Activated naive CD8-positive, alpha-beta T cell treated with anti-CD3 and anti-CD28 coated beads, Interleukin-2, amount 10 ng/mL, durations not matched to agents 7 days and 5 days (primary cell): ENCODE measurements at regions not wholly inside any gene's neighbourhood (a gene's known extent, or its start where the extent isn't known, plus 50 kb on each side); places are given as distances from the start of the nearest gene placed in this dataset.

ENCODE experiments used
- ATAC-seq: fragments of 150-1000 bp; cut with Tn5 transposase; one replicate; pipeline ENCODE4 v1.10.0; 2021; ENCODE audit warnings: low read depth, moderate library complexity
- POLR2A ChIA-PET: fragments of 350-600 bp; sonication (Branson Sonifier 250); formaldehyde crosslinking; loops from one replicate; lab custom pipeline; 2021; ENCODE audit warnings: antibody characterized with exemption; lab: Charles Lee
- DNase-seq: peaks from one replicate; pipeline ENCODE4 v3.0.0; 2021
- H3K27ac Mint-ChIP-seq: one replicate; pipeline ENCODE4 v1.8.0; 2022; ENCODE audit warnings: mild to moderate bottlenecking, mixed read lengths
- H3K27me3 Mint-ChIP-seq: one replicate; pipeline ENCODE4 v1.8.0; 2022; ENCODE audit warnings: mild to moderate bottlenecking, moderate library complexity, mixed read lengths
- H3K36me3 Mint-ChIP-seq: one replicate; pipeline ENCODE4 v1.8.0; 2021; ENCODE audit warnings: mild to moderate bottlenecking, mixed read lengths
- H3K4me1 Mint-ChIP-seq: one replicate; pipeline ENCODE4 v1.8.0; 2021; ENCODE audit warnings: mixed read lengths
- H3K4me3 Mint-ChIP-seq: one replicate; pipeline ENCODE4 v1.8.0; 2022; ENCODE audit warnings: mild to moderate bottlenecking, moderate library complexity, mixed read lengths
- H3K9me3 Mint-ChIP-seq: one replicate; pipeline ENCODE4 v1.8.0; 2021; ENCODE audit warnings: mixed read lengths

DNA sequence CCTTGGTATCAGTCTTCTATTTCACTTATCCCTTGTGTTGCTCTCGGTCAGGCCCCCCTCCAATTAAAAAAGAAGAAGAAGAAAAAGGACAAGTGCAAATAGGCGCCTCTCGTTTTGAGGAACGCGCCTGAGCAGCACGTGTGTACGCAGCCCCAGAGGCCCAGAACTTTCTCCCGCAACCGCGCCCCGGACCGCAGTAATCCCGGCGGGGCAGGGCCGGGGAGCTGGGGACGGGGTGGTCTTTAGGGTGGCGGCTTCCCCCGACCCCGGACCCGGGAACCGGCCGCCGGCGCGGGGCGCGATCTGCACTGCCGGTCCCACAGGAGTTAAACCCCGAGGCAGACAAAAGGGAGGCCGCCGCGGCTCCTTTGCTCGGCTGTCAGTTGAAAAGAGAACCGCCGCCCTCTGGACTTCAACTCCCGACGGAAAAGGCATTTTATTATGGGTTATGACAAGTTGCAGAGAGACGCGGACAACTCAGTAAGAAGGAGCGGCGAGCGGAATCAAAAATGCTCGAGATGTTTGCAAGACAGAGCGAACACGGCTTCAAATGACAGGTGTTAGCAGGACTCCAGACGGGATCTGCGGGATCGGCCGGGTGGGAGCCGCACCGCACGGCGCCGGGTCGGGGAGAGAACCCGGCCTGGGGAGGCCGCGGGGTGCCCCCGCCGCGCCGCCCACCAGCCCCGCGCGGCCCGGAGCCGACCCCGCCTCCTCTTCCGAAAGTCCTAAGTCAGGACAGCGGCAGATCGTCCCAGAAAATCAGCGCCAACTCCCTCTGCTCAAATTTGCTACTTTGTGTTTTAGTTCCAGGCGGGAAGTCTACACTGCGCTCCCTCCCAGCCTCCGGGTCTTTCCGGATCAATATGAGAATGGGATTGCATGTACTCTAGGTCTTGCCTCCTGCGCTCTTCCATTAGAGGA lies 79.0 kb downstream of the NR2F2 start:
- peaks cover 1% of the 10 kb centered on the region for H3K9me3 Mint-ChIP-seq
- peak overlapping the region; percentile 56 for H3K27ac Mint-ChIP-seq
- H3K4me3 Mint-ChIP-seq = no peak overlapping the region
- DNase-seq (peak; percentile 31), ATAC-seq (no peak)
- POLR2A ChIA-PET = no interaction called here
- peaks cover 2% of the 10 kb centered on the region for H3K4me1 Mint-ChIP-seq
- peaks cover 68% of the 10 kb centered on the region for H3K27me3 Mint-ChIP-seq
- H3K36me3 Mint-ChIP-seq = no peaks in the 10 kb centered on the region

DNA sequence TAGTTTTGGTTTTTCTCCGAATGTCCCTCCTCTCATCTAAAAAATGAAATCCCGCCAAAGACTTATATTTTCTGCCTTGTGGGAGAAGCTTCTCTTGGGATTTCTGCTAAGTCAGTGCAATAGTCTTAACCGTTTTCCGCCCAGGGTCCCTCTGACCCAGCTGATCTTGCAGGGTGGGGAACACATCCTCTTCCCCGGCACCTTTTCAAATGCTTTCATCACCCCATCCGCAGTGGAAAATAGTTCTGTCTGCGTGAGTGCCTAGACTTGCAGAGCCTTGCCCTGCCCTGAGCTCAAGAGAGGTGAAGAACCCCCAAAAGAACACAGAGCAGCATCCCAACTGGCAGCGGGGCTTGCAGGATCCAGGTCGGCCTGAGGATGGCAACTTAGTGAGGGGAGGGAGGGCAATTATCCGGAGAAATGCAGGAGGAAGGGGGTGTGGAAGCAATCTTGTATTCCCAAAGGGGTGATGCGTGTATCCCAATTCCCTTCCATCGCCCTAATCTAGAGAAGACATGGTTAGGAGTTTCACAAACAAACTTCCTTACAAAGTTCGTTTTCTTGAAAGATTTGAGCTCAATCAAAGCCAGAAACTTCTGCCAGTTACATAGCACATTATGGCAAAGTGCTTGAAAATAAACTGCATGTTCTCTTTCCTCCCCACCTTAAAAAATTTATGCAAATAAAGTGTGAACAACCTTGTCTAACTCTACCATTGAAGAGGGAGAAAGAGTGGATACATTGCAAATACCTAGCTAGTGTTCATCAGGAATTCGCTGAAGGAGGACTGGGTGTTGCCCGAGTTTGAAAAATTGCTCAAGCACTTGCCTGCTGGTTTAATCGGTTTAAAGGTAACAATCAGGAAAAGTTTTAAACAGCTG lies 79.9 kb downstream of the NR2F2 start:
- no peak for DNase-seq
- H3K4me3 Mint-ChIP-seq = no peak overlapping the region
- peaks cover 2% of the 10 kb centered on the region for H3K4me1 Mint-ChIP-seq
- peaks cover 1% of the 10 kb centered on the region for H3K9me3 Mint-ChIP-seq
- POLR2A ChIA-PET = no interaction called here
- peaks cover 78% of the 10 kb centered on the region for H3K27me3 Mint-ChIP-seq
- ATAC-seq = no peak
- no peak overlapping the region for H3K27ac Mint-ChIP-seq
- no peaks in the 10 kb centered on the region for H3K36me3 Mint-ChIP-seq

DNA sequence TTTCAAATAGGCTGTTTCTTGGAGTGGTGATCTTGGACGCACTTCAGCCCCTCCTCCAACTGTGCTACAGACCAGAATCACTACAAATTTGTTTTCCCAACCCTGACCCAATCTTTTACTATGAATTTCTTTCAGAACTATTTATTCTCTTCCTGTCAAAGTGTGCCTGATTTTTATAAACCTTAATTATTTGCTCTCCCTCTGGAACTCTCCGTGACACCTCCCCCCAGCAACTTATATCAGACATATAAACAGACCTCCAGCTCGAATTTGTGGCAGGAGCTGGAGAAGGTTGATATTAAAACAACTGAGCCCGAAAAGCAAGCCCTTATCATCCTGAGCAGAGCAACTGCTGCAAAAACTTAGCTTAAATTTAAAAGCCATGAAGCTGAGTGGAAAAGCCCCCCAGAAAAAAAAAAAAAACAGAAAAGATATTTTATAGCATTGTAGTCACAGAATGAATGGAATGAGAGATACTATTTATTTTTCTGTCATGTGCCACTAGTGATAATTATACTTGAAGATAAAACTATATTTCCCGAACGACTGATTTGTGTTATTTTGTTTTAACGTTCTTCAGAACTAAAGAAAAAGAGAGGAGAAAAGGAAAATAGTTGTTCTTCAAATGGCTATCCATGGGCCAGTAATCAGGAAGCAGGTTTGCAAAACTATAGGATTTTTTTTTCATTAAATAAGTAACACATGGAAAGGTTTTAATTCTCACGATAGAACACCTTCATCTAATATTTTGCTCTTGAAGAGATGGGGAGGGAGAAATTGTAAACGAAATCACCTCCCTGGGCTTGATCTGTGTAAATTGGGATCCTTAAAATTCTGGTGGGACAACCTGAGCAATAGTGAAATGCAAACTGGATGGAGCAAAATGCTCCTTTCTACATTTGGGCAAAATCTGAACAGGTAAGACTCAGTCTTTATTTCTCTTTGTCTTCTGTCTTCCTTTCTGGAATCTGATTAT lies 80.8 kb downstream of the NR2F2 start:
- POLR2A ChIA-PET = no interaction called here
- DNase-seq = no peak
- Mint-ChIP-seq H3K4me3 (no peak overlapping the region), H3K4me1 (peaks cover 2% of the 10 kb centered on the region), H3K36me3 (no peaks in the 10 kb centered on the region), H3K27ac (no peak overlapping the region), H3K9me3 (peaks cover 1% of the 10 kb centered on the region), H3K27me3 (peaks cover 83% of the 10 kb centered on the region)
- no peak for ATAC-seq

DNA sequence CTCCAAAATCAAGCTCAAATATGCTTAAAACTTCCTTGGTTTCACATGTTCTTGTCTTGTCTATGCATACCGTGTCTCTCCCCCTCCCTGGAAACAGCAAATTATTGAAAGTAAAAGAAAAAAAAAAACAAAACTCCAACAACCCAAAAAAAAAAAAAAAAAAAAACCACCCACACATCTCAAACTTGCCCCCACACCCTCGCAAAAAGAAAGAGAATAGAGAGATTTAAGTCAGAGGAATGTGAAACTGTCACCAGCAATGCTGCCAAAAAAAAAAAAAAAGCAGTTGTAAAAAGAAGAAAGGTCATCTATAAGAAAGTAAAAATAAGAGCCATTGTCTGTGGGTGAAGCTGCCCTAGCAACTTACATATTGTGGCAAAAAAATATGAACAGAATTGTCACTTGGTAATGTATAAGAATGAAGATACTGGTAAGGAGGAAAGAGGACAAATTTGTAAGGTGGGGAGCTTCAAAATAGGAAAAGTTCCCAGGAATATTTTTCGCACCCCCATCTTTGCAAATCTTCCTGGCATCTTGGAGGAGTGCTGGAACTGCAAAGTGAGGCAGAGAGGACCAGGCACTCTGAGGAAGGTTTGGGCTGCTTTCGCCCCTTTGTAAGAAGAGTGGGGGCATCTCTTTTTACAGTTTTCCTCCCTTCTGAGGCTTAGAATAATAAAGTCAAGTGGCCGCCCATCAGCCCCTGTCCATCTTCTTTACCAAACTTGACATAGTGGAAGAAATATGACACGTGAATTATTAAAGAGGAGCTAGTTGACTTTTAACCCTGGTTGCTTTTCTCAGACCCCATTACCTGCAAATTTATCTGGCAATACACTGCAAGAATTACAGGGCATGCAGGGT lies 81.8 kb downstream of the NR2F2 start:
- DNase-seq (no peak), ATAC-seq (no peak)
- POLR2A ChIA-PET = no interaction called here
- H3K27me3 Mint-ChIP-seq = peaks cover 85% of the 10 kb centered on the region
- peaks cover 1% of the 10 kb centered on the region for H3K9me3 Mint-ChIP-seq
- no peak overlapping the region for H3K4me3 Mint-ChIP-seq
- no peaks in the 10 kb centered on the region for H3K36me3 Mint-ChIP-seq
- H3K4me1 Mint-ChIP-seq = peaks cover 2% of the 10 kb centered on the region
- no peak overlapping the region for H3K27ac Mint-ChIP-seq

DNA sequence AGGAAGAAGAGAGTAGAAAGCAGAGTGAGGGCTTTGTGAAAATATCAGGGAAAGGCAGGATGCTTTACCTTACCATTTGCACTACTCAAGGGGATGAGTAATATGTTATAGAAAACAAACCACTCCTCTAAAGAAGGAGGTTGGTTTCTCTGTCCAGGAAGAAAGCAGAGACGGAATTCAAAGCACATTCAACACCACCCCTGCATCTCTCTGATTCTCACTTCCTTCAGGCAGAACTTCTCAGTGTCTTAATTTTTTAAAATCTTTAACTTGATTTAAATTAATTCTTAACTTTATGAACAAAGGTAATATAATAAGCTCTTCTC lies 82.4 kb downstream of the NR2F2 start:
- peaks cover 86% of the 10 kb centered on the region for H3K27me3 Mint-ChIP-seq

DNA sequence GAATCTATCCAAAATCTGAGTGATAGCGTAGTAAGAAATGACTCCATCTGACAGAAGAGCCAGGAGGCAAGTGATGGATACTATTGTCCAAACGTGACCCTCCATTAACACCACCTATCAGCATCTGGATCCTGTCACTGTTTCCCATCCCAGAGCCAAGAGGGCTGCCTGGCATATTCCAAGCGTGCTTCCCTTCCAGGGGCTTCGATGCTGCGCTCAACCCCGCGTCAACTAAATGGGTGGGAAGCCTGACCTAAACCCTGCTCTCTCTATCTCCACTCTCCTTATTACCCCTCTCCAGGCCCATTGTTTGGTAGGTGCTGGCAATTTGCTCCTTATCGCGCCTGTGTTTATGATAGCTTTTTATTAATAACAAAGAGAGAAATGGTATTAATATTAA lies 83.2 kb downstream of the NR2F2 start:
- POLR2A ChIA-PET = no interaction called here
- no peaks in the 10 kb centered on the region for H3K36me3 Mint-ChIP-seq
- ATAC-seq = no peak
- DNase-seq = no peak
- H3K4me3 Mint-ChIP-seq = no peak overlapping the region
- H3K27me3 Mint-ChIP-seq = peaks cover 90% of the 10 kb centered on the region
- peaks cover 1% of the 10 kb centered on the region for H3K9me3 Mint-ChIP-seq
- no peak overlapping the region for H3K27ac Mint-ChIP-seq
- peaks cover 4% of the 10 kb centered on the region for H3K4me1 Mint-ChIP-seq

More for the DNA sequence above, 82.4 kb downstream of the NR2F2 start:
- DNase-seq (no peak), ATAC-seq (no peak)
- Mint-ChIP-seq H3K9me3 (peaks cover 1% of the 10 kb centered on the region), H3K4me1 (peaks cover 4% of the 10 kb centered on the region), H3K36me3 (no peaks in the 10 kb centered on the region), H3K27ac (no peak overlapping the region), H3K4me3 (no peak overlapping the region)
- POLR2A ChIA-PET = no interaction called here

DNA sequence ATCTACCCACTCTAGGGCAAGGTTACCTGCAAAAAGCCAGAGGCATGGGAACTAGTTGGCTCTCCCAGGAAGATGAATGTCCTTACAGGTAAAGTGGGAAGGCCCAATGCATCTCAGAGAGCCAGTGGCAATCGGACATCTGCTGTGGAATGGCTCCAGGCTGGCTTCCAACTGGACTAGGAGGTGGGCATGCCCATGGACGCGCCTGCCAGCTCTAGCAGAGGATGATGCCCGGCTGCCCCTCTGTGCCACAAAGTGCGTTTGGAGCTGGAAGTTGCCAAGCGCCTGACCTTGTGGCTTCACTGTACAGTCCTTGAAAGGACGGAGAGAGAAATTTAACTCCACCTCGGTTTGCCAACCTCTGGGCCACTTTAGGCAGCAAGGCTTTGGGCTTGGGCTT lies 84.4 kb downstream of the NR2F2 start:
- ATAC-seq = no peak
- POLR2A ChIA-PET = no interaction called here
- no peak overlapping the region for H3K4me3 Mint-ChIP-seq
- no peak for DNase-seq
- no peak overlapping the region for H3K27ac Mint-ChIP-seq
- peaks cover 93% of the 10 kb centered on the region for H3K27me3 Mint-ChIP-seq
- H3K4me1 Mint-ChIP-seq = peaks cover 2% of the 10 kb centered on the region
- no peaks in the 10 kb centered on the region for H3K36me3 Mint-ChIP-seq
- H3K9me3 Mint-ChIP-seq = no peaks in the 10 kb centered on the region

DNA sequence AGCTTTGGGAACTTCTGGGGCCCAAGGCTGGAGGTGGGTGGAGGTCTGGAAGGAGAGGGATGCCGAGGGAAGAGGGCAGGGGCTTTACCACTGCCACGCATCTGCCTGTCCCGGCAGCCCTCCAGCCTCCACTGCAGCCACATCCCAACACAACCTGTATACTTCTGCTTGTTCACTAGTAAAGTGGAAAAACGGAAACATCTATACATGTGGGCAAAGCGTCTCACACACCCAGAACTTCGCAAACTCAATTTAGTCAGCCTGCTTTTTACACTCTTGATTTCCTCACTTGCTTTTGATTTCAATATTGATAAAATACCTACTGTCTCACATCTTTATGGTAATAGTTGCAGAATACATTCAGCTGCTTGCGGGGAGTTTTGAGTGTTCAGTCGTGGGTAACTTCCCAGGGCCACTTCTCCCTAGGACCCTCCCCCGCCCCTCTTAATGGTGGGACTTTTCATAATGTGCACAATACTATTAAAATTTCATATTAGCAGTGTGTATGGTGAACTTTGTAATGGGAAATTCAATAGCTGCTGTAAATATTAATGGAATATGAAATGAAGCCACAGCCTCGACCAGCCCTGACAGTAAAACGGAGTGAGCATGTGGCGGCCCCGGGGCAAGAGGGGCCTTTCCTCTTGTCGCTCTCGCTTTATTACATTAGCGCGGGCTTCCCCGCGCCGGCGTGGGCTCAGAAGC lies 85.2 kb downstream of the NR2F2 start:
- no peaks in the 10 kb centered on the region for H3K36me3 Mint-ChIP-seq
- POLR2A ChIA-PET = no interaction called here
- ATAC-seq (no peak), DNase-seq (no peak)
- H3K27ac Mint-ChIP-seq = peak overlapping the region; percentile 45
- H3K27me3 Mint-ChIP-seq = peaks cover 85% of the 10 kb centered on the region
- H3K9me3 Mint-ChIP-seq = no peaks in the 10 kb centered on the region
- peaks cover 2% of the 10 kb centered on the region for H3K4me1 Mint-ChIP-seq
- H3K4me3 Mint-ChIP-seq = no peak overlapping the region

DNA sequence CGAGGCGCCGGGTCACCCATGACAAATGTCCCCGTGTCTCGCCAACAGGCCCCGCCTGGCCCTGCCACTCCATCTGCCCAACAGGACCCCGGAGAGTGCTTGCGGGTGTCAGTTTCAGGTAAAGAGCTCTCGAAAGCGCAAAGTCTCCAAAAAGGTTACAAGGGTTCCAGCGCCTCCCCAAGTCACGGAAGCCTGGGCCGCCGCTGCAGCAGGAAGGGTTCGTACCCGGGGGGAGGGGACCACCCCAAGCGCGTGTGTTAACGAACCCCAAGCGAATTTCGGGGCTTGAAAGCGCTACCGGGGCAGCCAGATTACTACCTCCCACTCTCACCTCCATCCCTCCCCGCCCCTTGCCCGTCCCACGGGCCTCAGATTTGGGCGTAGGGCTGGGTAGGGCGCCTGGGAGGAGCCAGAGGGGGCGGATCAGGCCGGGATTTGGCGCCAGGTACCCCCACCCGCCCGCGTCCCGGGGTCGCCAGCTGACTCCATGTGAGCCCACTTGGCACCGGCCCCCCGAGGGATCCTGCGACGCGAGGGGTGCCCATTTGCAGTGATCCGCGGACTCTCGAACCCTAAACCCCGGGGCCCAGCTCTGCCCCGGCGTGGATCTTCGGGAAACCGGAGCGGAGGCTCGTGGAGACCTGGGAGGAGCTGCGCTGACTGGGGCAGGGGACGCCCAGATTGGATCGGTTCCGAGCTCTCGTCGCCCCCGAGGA lies 85.9 kb downstream of the NR2F2 start:
- POLR2A ChIA-PET = interaction anchor here (0.8 kb wide), 1 partner anchor 59 kb away, joined by 3 read pairs; no protein-coding TSS in a partner anchor
- ATAC-seq (no peak), DNase-seq (no peak)
- H3K27ac Mint-ChIP-seq = no peak overlapping the region
- H3K27me3 Mint-ChIP-seq = peaks cover 82% of the 10 kb centered on the region
- H3K36me3 Mint-ChIP-seq = no peaks in the 10 kb centered on the region
- no peaks in the 10 kb centered on the region for H3K9me3 Mint-ChIP-seq
- H3K4me3 Mint-ChIP-seq = no peak overlapping the region
- H3K4me1 Mint-ChIP-seq = peaks cover 2% of the 10 kb centered on the region

DNA sequence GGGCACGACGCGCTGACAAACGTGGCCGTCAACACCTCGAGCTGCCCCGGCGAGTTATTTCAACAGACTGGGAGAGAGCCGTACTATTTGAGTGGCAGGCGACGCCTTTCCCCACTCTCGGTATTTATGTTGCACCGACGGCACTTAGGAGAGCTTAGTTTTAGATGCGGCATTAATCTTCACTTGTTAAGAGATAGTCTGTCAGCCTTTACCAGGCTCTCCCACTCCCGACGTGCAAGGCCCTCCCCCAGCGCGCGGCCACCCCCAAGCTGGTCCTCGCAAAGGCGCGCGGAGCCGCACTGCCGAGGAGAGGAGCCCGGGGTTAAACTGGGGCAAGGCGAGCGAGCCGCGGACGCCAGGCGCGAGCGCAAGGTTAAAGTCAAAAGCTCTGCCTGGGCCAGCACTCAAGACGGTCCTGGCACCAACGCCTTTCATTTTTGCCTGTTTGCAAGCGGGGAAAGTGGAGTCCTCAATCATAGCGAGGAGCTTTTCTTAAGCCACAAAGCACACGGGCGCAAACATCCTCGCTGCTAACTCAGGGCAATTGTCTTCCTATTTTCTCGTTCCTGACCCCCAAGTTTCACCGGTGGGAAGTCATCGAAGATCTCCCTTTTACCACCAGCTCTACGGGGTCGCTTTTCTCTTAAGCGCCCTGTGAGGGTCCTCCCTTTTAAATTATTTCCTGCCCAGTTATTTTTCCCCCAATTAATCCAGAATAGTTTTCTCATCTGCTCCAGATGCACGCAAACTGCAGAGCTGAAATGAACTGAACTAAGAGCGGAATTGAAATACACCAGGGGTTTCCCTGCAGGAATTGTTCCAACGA lies 86.6 kb downstream of the NR2F2 start:
- no peak for ATAC-seq
- H3K27ac Mint-ChIP-seq = peak overlapping the region; percentile 48
- no peak overlapping the region for H3K4me3 Mint-ChIP-seq
- H3K4me1 Mint-ChIP-seq = peaks cover 2% of the 10 kb centered on the region
- H3K9me3 Mint-ChIP-seq = no peaks in the 10 kb centered on the region
- no peaks in the 10 kb centered on the region for H3K36me3 Mint-ChIP-seq
- DNase-seq = peak; percentile 29
- POLR2A ChIA-PET = interaction anchor here (0.8 kb wide), 1 partner anchor 59 kb away, joined by 3 read pairs; no protein-coding TSS in a partner anchor
- H3K27me3 Mint-ChIP-seq = peaks cover 80% of the 10 kb centered on the region

DNA sequence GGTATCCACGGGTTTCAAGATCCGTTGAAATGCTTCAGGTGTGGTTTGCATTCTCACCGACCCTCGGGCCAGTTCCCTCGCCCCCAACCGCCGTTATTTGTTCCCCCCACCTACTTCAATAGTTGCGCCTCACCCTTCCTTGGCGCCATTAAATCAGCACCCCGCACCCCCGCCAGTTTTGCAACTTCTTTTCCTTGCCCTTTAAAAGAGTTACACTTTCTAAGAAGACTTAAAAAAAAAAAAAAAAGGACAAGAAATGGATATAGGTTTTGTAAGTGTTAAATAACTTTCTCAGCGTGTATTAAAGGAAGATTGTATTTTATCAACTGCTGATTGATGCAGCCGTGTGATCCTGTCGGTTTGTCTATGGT lies 87.2 kb downstream of the NR2F2 start:
- peaks cover 75% of the 10 kb centered on the region for H3K27me3 Mint-ChIP-seq

More for the DNA sequence above, 87.2 kb downstream of the NR2F2 start:
- Mint-ChIP-seq H3K36me3 (no peaks in the 10 kb centered on the region), H3K4me3 (no peak overlapping the region), H3K27ac (no peak overlapping the region), H3K9me3 (no peaks in the 10 kb centered on the region), H3K4me1 (peaks cover 2% of the 10 kb centered on the region)
- ATAC-seq (no peak), DNase-seq (no peak)
- POLR2A ChIA-PET = no interaction called here
